NCI-H2196 (cell line): ENCODE measurements at regions not wholly inside any gene's neighbourhood (a gene's known extent, or its start where the extent isn't known, plus 50 kb on each side); places are given as distances from the start of the nearest gene placed in this dataset.
"Not testable (repeated sequence)": the region's sequence is repeated elsewhere in the genome, so short reads cannot be mapped to it uniquely, and the experiment has no call there.

Experiments
- DNase-seq: peaks from one replicate; lab custom pipeline; 2025; ENCODE audit not compliant: unreplicated experiment; lab: John Stamatoyannopoulos, UW

DNA sequence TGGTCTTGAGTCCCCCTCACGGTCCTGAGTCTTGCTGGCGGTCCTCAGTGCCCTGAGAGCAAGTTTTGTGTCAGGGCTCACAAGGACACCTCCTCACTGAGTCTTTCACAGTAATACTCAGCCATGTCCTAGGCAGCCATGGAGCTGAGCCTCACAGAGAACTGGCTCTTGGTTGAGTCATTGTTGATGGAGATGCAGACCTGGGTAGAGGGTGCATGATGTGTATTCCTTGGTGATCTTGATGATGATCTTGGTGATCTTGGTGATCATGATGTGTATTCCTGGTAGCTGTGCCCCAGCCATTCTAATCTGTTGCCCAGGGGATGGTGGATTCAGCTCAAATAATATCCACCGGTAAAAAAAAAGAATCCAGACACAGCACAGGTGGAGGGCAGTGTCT, 495.4 kb downstream of the TMEM121 start:
- no peak for DNase-seq

DNA sequence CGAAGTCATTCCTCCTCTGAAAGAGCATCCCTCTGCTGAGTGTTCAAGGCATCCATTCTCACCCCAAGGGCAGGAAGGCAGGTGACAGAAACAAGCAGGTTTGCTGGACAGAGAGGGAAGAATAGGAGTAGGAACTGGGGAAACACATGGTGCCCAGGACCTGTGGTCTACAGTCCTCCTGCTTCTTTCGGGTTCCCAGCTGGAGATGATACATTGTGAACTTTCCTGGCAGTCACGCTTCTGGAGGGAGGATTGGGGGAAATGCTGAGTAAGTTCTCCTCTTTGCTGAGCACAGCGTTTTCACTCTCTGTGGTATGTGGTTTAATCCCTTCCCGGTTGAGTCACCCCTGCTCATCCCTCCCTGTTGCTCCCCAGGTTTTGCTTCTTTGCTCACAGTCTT, 496.3 kb downstream of the TMEM121 start:
- not testable (repeated sequence) for DNase-seq

DNA sequence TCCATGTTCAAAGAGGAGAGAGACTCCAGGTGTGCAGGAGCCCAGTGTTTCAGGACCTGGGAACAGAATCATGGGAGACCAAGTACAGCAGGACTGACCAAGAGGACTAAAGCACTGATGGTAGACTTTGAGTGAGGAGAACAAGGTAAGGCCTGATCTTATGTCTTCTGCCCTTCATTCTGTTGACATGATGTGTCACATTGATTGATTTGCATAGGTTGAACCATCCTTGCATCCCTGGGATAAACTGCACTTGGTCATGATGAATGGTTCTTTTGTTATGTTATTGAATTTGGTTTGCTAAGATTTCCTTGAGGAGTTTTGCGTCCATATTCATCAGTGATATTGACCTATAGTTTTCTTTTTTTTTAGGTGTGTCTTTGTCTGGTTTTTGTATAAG, 497.0 kb downstream of the TMEM121 start:
- no peak for DNase-seq

DNA sequence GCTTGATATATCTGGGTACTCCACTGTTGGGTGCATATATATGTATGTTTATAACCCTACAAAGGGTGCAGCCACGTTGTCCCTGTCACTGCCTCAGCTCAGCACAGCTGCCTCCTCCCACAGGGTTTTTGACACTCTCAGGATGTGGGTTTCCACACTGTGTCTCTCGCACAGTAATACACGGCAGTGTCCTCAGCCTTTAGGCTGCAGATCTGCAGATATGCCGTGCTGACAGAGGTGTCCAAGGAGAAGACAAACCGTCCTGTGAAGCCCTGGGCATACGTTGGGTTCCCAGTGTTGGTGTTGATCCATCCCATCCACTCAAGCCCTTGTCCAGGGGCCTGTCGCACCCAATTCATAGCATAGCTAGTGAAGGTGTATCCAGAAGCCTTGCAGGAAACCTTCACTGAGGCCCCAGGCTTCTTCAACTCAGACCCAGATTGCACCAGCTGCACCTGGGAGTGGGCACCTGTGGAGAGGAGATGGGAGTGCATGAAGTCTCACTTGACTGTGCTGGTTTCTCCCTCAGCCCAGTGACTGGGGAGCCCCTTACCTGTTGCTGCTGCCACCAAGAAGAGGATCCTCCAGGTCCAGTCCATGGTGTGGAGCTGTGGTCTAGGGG, 498.7 kb downstream of the TMEM121 start:
- no peak for DNase-seq

DNA sequence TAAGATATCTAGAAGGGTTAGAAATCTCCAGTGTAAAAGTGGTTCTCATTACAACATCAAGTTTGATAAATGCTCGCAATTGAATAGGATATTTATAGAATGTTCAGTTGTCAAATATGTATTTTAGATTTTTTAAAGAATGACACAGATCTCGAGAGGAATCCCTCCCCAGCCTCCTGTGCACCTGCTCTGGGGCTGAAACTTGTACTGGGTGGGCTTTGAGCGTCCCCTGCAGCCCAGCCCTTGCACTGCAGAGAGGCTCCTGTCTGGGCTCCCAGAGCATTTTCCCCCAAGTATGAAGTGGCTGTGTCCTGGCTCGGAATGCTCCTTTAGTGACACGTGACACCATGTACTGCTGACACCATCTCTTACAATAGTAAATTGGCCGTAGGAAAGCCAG, 499.6 kb downstream of the TMEM121 start:
- DNase-seq = no peak

DNA sequence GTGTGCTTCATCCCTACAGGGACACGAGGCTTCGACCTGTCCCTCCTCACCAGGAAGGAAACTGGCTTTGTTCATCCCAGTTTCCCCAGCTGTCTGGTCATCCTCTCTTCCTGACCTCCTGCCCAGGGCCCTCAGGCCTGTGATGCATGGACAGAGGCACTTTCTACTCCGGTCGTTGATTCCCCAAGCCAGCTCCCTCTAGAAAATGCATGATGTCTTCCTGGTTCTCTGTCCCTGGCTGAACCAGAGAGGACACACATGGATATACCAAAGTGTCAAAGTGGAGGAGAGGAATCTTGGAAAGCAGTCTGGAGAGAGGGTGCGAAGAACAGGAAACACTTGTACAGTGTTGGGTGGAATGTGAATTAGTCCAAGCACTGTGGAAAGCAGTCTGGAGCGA, 501.4 kb downstream of the TMEM121 start:
- not testable (repeated sequence) for DNase-seq

DNA sequence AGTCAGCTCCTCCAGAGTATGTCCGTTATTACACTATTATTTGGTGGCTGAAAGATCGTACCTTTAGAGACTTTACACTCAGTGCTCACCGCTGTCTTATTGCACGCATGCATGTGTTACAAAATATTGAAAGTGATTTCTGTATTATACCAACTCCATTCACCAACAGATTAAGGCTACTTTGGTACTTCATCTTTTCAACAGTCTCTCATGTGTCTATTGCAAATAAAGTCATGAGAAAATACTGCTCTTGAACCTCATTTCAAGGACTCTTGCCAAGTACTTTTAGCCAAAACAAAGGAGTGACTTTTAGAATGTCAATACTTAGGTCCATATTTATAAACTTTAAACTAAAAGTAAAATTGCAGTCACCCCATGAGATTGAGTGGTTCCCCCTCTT, 503.6 kb downstream of the TMEM121 start:
- no peak for DNase-seq

DNA sequence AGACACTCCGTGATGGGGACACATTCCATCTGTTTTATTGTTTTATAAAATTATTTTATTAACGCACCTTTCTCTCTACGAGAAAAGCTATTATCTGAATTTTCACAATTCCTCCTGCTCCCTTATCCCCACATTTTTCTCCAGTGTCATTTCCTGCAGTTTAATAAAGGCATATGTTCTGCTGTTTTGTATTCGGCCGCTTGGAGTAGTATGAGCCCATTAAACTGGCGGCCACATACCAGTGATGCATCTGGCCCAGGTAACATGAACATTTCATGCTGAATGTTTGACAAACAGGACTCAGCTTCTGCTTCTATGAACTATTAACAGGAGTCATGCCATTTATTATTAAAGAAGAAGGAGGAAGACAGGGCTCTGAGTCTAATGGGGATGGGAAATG, 511.0 kb downstream of the TMEM121 start:
- no peak for DNase-seq

DNA sequence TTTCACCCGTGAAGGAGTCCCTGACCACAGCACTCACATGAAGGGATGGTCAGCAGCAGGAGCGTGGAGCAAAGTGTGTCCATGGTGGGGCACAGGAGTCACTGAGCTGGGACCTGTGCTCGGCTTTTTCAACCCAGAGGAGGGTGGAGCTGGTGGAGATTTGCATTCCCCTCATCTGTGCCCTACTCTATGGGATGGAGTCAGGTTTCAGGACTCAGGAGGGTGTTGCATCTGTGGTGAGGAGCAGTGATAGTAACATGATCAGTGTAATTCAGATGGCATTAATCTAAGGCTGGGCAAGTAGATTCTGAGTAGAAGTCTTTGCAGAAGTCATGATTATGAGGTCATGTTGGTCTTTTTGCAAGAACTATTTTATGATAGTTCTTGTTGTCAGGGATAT, 511.9 kb downstream of the TMEM121 start:
- DNase-seq = no peak

DNA sequence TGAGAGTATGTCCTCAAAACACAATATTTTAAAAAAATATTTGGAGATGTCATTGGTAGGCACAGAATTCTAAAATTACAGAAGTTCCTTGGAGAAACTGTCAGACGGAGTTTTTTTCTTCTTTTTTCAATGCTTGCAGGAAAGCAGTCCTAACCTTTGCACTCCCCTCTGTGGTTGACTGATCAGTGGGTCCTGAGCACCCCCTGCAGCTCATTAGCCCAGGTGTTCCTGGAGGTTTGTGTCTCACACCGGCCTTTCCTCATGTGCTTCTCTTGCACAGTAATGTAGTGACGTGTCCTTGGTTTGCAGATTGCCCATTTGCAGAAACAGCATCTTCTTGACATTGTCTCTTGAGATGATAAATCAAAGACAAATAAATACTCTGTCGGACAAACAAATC, 513.0 kb downstream of the TMEM121 start:
- DNase-seq = no peak

DNA sequence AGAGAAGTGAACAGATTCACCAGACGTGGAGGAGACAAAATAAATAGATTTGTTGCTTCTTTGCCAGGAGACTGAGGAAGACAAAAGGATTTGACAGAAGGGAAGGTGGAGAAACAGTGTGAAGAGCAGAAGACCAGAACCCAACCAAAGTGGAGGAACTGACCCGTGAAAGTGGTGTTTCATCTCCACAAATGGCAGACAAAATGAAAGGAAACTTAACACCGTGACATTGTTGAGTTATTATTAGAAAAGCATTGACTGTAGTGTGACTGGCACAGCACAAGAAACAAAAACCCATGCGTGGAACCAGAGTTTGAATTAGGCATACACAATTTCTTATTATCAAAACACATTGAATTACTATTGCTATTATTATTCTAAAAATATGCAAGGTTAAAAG, 518.1 kb downstream of the TMEM121 start:
- no peak for DNase-seq

DNA sequence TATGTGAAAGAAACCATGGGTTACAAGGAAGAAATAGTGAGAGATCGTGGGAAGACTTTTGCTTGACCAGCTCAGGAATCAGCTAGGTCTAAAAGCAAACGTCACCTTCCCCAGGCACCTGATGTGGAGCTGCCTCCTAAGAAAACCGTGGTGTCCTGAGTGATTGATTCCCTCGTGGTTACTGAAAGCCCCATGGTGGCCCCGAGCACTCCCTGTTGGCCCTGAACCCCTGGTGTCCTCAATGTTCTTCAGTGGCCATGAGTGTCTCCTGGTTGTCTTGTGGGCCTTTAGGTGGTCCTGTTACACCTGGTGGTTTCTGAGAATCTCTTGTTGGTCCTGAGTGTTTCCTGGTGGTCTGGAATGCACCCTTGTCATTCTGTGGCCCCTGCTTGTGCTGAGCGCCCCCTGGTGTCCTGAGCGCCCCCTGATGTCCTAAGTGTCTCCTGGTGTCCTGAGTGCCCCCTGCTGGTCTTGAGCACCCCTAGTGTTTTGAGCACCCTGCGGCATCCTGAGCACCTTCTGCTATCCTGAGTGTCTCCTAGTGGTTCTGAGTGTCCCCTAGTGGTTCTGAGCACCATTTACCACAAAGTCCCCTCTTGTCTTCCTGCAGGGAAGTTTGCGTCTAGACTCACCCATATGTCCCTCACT, 518.7 kb downstream of the TMEM121 start:
- DNase-seq = no peak

DNA sequence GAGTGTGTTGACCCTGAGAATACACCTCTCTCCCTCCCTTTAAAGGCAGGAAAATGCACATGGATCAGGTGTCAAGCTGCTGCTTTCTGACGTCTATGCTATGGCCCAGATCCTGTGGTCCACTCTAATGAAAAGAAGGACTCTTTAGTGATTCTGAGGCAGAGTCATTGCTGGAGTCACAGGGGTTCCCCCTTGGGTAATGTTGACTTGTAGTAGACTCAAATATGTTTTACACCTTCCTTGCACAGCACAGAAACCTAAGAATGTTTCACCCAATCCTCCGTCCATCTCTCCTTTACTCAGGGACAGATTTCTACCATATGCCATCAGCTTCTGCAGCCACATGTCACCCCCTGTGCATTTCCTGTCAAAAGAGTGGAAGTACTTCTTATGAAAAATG, 525.4 kb downstream of the TMEM121 start:
- no peak for DNase-seq

DNA sequence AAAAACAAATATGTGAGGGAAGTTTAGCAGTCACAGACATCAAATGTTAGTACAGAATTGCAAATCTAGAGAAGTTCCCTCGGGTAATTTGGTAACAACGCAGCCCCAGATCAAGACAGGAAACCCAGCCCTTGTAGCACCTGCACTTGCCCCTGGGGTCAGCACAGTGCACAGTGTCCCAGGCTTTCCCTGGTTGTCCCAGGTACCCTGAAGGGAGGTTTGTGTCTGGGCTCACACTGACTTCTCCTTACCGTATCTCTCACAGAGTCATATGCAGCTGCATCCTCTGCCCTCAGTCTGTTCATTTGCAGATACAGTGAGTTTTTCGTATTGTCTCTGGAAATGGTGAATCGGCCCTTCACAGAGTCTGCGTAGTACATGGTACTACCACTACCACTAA, 528.9 kb downstream of the TMEM121 start:
- no peak for DNase-seq

DNA sequence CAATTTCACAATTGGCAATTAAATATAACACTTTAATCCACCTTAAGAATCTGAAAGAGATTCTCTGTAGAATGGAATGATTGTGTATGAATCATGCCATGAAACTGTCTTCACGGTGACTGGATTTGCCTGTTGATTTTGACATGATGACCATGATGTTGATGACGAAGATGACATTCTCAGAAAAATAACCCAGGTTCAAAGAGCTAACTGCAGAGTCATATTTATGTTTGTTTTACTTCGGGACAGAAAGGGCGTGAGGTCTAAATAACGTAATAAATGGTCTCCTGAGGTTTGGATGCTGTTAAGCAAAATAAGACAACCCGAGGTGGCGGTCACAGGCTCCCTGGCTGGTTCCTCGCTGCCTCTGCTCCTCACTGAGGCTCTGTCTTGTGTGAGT, 532.0 kb downstream of the TMEM121 start:
- DNase-seq = no peak

DNA sequence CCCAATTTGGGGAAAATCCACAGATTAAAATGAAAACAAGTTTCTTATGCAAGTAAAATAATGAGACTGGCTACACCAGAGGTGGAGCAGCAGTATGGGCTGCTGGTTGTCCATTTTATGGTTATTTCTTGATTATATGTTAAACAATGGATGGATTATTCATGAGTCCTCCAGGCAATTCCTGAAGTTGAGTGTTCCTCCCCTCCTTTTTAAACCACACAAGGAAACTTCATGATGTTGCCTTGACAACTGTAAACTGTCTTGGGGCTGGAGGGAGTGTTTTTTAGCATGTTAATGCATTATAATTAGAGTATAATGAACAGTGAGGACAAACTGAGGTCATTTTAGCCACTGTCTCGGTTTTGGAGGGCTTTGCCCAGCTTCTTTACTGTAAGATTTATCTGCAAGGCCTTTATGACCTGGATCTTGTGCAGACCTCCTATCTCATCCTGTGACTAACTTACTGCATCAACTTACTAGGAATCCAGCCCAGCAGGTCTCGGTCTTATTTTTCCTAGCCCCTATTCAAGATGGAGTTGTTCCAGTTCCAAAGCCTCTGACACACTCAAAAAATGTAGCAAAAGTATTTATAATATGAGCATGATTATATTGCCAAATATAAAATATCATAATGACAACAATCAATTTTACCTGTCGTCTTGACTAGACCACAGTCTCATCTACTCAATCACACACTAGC, 534.0 kb downstream of the TMEM121 start:
- no peak for DNase-seq

DNA sequence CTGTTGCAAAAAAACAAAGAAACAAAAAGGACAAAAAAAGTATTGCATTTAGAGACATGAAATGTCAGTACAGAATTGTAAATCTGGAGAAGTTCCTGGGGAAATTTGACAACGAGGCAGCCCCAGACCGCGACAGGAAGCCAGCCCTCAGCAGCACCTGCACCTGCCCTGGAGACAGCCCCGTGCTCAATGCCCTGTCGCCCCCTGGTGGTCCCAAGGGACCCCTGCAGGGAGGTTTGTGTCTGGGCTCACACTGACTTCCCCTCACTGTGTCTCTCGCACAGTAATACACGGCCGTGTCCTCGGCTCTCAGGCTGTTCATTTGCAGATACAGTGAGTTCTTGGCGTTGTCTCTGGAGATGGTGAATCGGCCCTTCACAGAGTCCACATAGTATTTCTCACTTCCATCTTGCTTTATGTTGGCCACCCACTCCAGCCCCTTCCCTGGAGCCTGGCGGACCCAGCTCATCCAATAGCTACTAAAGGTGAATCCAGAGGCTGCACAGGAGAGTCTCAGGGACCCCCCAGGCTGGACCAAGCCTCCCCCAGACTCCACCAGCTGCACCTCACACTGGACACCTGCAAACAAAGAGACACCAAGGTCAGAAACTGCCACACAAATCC, 535.6 kb downstream of the TMEM121 start:
- DNase-seq = not testable (repeated sequence)

DNA sequence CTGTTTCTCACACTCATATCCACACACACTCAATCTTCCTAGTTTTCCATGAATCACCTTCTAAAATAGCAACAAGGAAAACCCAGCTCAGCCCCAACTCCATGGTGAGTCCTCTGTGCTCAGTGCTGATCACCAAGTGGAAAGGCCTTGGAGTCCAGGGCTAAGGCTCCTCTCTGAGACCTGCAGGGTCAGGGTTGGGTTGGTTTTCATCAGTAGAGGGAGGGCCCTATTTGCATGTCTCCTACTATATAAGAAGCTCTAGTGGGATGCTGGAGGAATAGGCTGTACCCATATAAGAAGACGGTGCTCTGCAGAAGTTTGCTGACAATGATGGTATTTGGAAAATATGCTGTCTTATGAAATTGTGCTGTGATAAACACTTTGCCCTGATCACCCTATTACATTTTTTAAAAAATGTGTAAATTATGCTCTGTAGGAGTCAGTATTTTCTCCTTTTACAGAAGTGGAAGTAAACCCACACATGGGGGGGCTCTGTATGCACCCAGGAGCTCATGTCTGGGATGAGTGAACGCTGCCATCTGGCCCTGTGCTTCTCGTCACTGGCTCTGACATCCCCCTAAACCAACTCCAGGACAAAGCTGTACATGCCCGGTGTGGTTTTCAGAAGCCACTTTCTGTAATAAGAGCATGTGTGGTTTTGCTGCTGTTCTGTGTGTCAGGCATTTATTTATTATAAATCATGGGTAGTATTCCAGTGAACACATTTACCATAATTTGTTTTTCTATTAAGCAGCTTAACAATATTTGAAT, 536.3 kb downstream of the TMEM121 start:
- no peak for DNase-seq

DNA sequence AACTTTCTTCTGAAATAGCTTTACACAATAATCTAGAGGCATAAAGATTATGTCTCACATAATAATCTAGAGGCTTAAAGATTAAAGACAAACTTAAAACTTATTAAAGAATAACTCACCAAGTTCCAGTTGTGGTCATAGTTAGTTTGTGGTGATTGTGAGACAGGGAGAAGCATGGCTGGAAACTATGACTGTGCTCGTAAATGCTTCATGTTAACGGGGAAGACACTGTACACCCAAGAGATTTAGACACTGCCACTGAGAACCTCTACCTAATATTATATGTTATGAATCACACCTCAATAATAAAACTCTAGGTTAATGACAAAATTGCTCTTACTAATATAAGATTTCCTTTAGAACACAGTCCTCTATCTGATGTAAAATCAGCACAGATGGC, 541.6 kb downstream of the TMEM121 start:
- DNase-seq = no peak

DNA sequence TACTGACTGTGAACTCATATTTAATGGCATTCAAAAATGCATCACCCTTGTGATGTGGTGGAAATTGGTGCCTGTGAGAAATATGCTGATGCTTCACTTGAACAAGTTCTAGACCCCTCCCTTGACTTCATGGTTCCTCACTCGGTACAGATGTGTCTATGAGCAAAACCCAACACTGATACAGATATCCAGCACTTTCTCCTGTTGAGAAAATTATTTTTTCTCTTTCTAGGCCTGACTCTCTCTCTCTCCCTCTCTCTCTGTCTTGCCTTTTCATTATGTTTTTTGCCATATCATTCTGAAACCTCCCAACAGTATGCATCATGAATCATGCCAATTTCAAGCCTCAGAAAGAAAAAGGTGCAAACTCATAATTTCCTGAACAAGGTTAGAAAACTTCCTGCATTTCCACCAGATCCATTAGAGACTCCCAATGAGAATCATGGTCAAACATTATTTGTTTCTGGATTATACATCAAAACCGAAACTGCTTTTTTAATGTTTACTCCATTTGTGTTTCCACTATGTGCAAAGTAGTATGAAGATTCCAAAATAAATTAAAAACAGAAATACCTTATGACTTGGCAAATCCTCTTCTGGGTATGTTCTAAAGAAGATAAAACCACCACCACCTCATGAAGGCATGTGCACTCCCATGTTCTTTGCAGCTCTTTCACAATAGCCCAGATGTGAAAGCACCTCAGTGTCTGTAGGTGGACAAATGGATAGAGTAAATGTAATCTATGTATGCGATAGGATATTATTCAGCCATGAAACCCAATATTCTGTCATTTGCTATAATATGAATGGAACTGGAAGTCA, 543.6 kb downstream of the TMEM121 start:
- no peak for DNase-seq

DNA sequence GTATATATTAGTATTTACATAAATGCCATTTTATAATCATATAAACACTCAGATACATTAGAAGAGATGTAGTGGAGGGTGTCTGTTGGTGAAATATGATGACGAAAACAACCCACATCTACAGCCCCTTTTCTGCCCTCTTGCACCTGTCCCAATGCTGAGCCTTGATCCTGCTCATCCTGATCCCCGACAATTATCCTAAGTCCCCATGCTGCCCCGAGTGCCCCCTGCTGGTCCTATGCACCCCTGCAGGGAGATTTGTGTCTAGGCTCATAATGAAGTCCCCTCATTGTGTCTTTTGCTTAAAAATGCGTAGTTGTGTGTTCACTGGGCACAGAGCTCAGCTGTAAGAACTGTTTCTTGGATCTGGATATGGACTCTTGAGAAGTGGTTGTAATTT, 554.5 kb downstream of the TMEM121 start:
- no peak for DNase-seq
